ENCODE measurements at regions not wholly inside any gene's neighbourhood (a gene's known extent, or its start where the extent isn't known, plus 50 kb on each side); places are given as distances from the start of the nearest gene placed in this dataset.

DNA sequence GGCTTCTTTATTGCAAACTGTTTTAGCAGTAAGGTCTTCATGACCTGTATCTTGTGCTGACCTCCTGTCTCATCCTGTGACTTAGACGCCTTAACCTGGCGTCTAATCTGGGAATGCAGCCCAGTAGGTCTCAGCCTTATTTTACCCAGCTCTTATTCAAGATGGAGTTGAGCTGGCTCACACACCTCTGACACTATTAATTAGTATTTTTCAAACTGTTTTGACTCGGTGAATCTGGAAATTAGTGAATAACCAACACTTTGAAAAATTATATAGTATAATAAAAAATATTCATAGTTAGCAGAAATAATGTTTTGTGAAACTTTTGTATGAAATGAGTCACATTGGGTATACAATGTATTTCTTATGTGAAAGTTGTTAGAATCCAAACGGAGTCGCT, 189.4 kb downstream of the PDGFRA start:
- no peaks in the 10 kb centered on the region for H3K79me2 ChIP-seq (ENCODE audit: insufficient read depth, low read length)

DNA sequence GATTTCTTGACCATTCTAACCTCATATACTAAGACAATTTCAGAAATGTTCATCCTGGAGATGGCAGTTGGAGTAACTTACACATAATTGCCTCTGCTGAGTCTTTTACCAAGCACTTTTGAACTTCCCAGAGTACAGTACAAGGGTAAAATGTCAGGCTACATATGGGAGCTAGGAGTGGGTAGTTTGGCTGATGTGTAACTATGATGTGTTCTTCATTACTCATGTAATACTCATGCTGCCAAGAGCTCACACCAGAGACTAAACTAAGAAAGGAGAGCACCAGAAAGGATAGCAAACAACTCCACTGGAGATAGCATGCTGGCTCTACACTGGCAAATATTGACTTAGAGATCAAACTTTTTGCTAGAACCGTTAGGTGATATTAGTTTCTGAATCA, 194.0 kb downstream of the PDGFRA start:
- ATAC-seq (ENCODE audit: insufficient read depth, low read depth) (no peak), DNase-seq (no peak)
- H2AFZ ChIP-seq (ENCODE audit: low read depth, low read length): no peak overlapping the region
- TF ChIP-seq EZH2 (IDR thresholded peaks at IDR 0.05; ENCODE audit: borderline replicate concordance, low read depth, low read length, severe bottlenecking): no peak
- TF ChIP-seq, protein P1, sequence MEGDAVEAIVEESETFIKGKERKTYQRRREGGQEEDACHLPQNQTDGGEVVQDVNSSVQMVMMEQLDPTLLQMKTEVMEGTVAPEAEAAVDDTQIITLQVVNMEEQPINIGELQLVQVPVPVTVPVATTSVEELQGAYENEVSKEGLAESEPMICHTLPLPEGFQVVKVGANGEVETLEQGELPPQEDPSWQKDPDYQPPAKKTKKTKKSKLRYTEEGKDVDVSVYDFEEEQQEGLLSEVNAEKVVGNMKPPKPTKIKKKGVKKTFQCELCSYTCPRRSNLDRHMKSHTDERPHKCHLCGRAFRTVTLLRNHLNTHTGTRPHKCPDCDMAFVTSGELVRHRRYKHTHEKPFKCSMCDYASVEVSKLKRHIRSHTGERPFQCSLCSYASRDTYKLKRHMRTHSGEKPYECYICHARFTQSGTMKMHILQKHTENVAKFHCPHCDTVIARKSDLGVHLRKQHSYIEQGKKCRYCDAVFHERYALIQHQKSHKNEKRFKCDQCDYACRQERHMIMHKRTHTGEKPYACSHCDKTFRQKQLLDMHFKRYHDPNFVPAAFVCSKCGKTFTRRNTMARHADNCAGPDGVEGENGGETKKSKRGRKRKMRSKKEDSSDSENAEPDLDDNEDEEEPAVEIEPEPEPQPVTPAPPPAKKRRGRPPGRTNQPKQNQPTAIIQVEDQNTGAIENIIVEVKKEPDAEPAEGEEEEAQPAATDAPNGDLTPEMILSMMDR (IDR thresholded peaks at IDR 0.05; ENCODE audit: borderline replicate concordance, extremely low read depth, low read length, poor library complexity, severe bottlenecking): no peak
- no peaks in the 10 kb centered on the region for H3K9me3 ChIP-seq (ENCODE audit: insufficient read depth, low read length, severe bottlenecking)
- no peaks in the 10 kb centered on the region for H4K20me1 ChIP-seq (ENCODE audit: insufficient read depth, low read length)
- no peak overlapping the region for H3K4me3 ChIP-seq (ENCODE audit: low read depth in 1 of 2, low read length in 2 of 2)
- H3K79me2 ChIP-seq (ENCODE audit: insufficient read depth, low read length): no peaks in the 10 kb centered on the region
- H3K4me1 ChIP-seq (ENCODE audit: insufficient read depth, low read length): no peaks in the 10 kb centered on the region
- no peak overlapping the region for H3K4me2 ChIP-seq (ENCODE audit: insufficient read depth, low read length)
- H3K27ac ChIP-seq (ENCODE audit: low read length): no peak overlapping the region
- H3K27me3 ChIP-seq (ENCODE audit: insufficient read depth, low read length, poor library complexity): no peaks in the 10 kb centered on the region
- no peak overlapping the region for H3K9ac ChIP-seq (ENCODE audit: low read depth, low read length)
- H3K36me3 ChIP-seq (ENCODE audit: insufficient read depth, low read length): no peaks in the 10 kb centered on the region

More for the DNA sequence above, 189.4 kb downstream of the PDGFRA start:
- H2AFZ ChIP-seq (ENCODE audit: low read depth, low read length): no peak overlapping the region
- no peaks in the 10 kb centered on the region for H3K27me3 ChIP-seq (ENCODE audit: insufficient read depth, low read length, poor library complexity)
- H4K20me1 ChIP-seq (ENCODE audit: insufficient read depth, low read length): no peaks in the 10 kb centered on the region
- H3K4me1 ChIP-seq (ENCODE audit: insufficient read depth, low read length): no peaks in the 10 kb centered on the region
- ATAC-seq (ENCODE audit: insufficient read depth, low read depth) (no peak), DNase-seq (no peak)
- TF ChIP-seq EZH2 (IDR thresholded peaks at IDR 0.05; ENCODE audit: borderline replicate concordance, low read depth, low read length, severe bottlenecking): no peak
- TF ChIP-seq, protein P1 (IDR thresholded peaks at IDR 0.05; ENCODE audit: borderline replicate concordance, extremely low read depth, low read length, poor library complexity, severe bottlenecking): no peak
- H3K9ac ChIP-seq (ENCODE audit: low read depth, low read length): no peak overlapping the region
- H3K36me3 ChIP-seq (ENCODE audit: insufficient read depth, low read length): no peaks in the 10 kb centered on the region
- no peak overlapping the region for H3K4me2 ChIP-seq (ENCODE audit: insufficient read depth, low read length)
- no peaks in the 10 kb centered on the region for H3K9me3 ChIP-seq (ENCODE audit: insufficient read depth, low read length, severe bottlenecking)
- no peak overlapping the region for H3K4me3 ChIP-seq (ENCODE audit: low read depth in 1 of 2, low read length in 2 of 2)
- no peak overlapping the region for H3K27ac ChIP-seq (ENCODE audit: low read length)

DNA sequence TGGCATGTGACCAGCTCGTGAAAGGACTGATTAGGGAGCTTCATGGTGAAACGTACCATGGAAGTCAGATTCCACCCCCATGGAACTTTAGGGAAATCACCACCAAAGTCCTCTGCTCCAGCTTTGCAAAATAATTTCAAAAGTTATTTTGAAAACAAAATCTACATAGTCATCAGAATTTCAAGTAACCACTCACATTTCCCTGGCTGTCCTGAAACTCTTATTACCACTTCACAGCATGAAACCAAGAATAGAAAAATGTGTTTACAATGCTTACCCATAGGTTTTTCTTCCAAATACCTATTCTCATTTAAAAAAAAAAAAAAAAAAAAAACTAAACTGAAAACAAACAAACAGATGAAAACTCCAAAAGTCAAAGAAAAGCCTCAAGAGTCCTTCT, 198.7 kb downstream of the PDGFRA start:
- H3K9me3 ChIP-seq (ENCODE audit: insufficient read depth, low read length, severe bottlenecking): no peaks in the 10 kb centered on the region
- no peaks in the 10 kb centered on the region for H3K79me2 ChIP-seq (ENCODE audit: insufficient read depth, low read length)
- no peaks in the 10 kb centered on the region for H3K4me1 ChIP-seq (ENCODE audit: insufficient read depth, low read length)
- no peak overlapping the region for H3K4me2 ChIP-seq (ENCODE audit: insufficient read depth, low read length)
- no peak for ATAC-seq (ENCODE audit: insufficient read depth, low read depth)
- no peak for DNase-seq
- H2AFZ ChIP-seq (ENCODE audit: low read depth, low read length): no peak overlapping the region
- H3K27ac ChIP-seq (ENCODE audit: low read length): no peak overlapping the region
- TF ChIP-seq, protein P1 (IDR thresholded peaks at IDR 0.05; ENCODE audit: borderline replicate concordance, extremely low read depth, low read length, poor library complexity, severe bottlenecking): no peak
- TF ChIP-seq EZH2 (IDR thresholded peaks at IDR 0.05; ENCODE audit: borderline replicate concordance, low read depth, low read length, severe bottlenecking): no peak
- no peak overlapping the region for H3K4me3 ChIP-seq (ENCODE audit: low read depth in 1 of 2, low read length in 2 of 2)
- no peaks in the 10 kb centered on the region for H3K36me3 ChIP-seq (ENCODE audit: insufficient read depth, low read length)
- H3K27me3 ChIP-seq (ENCODE audit: insufficient read depth, low read length, poor library complexity): no peaks in the 10 kb centered on the region
- no peak overlapping the region for H3K9ac ChIP-seq (ENCODE audit: low read depth, low read length)
- no peaks in the 10 kb centered on the region for H4K20me1 ChIP-seq (ENCODE audit: insufficient read depth, low read length)

DNA sequence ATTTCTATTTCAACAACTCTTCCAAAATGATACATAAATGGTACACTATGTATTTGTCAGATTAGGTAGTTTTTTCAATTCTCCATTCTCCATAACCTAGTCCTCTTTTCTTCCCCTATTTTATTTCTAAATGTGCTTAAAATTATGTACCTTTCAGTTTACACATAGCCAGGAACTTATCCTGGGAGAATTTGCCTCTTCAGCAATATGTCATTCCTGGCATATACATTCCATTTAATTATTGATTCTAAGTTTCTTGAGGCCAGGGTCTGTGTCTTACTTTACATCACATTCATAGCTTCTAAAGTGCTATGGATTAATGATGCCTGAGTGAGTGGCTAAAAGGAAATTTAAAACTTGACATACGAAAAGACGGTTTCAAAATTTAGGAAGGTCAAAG, 199.8 kb downstream of the PDGFRA start:
- H3K4me2 ChIP-seq (ENCODE audit: insufficient read depth, low read length): no peak overlapping the region
- H3K79me2 ChIP-seq (ENCODE audit: insufficient read depth, low read length): no peaks in the 10 kb centered on the region
- H2AFZ ChIP-seq (ENCODE audit: low read depth, low read length): no peak overlapping the region
- H3K27me3 ChIP-seq (ENCODE audit: insufficient read depth, low read length, poor library complexity): no peaks in the 10 kb centered on the region
- DNase-seq (no peak), ATAC-seq (ENCODE audit: insufficient read depth, low read depth) (no peak)
- TF ChIP-seq, protein P1 (IDR thresholded peaks at IDR 0.05; ENCODE audit: borderline replicate concordance, extremely low read depth, low read length, poor library complexity, severe bottlenecking): no peak
- TF ChIP-seq EZH2 (IDR thresholded peaks at IDR 0.05; ENCODE audit: borderline replicate concordance, low read depth, low read length, severe bottlenecking): no peak
- no peaks in the 10 kb centered on the region for H3K9me3 ChIP-seq (ENCODE audit: insufficient read depth, low read length, severe bottlenecking)
- H3K9ac ChIP-seq (ENCODE audit: low read depth, low read length): no peak overlapping the region
- no peaks in the 10 kb centered on the region for H3K4me1 ChIP-seq (ENCODE audit: insufficient read depth, low read length)
- H3K36me3 ChIP-seq (ENCODE audit: insufficient read depth, low read length): no peaks in the 10 kb centered on the region
- H3K4me3 ChIP-seq (ENCODE audit: low read depth in 1 of 2, low read length in 2 of 2): no peak overlapping the region
- H4K20me1 ChIP-seq (ENCODE audit: insufficient read depth, low read length): no peaks in the 10 kb centered on the region
- no peak overlapping the region for H3K27ac ChIP-seq (ENCODE audit: low read length)
